Stimulated activated CD8-positive, alpha-beta memory T cell treated with anti-CD3 and anti-CD28 coated beads, Interleukin-7, amount 100 ng/mL, for 1 hour (primary cell): ENCODE measurements at regions not wholly inside any gene's neighbourhood (a gene's known extent, or its start where the extent isn't known, plus 50 kb on each side); places are given as distances from the start of the nearest gene placed in this dataset.
"Not testable (repeated sequence)": the region's sequence is repeated elsewhere in the genome, so short reads cannot be mapped to it uniquely, and the experiment has no call there.

Source experiments
- DNase-seq, 2 donors: peaks; one replicate each; pipeline ENCODE4 v3.0.0-alpha.2; 2020; ENCODE audit warnings: low read depth in 2 of 2

GRCh38 chr9:30605936-30606335 lies 1778.5 kb upstream of the ACO1 start:
- no peak for DNase-seq

GRCh38 chr9:30609713-30610112 lies 1774.7 kb upstream of the ACO1 start:
- DNase-seq: no peak

GRCh38 chr9:30616782-30617181 lies 1767.7 kb upstream of the ACO1 start:
- DNase-seq: not testable (repeated sequence)

- no peak for DNase-seq
Observed at GRCh38 chr9:30622561-30622960, 1761.9 kb upstream of the ACO1 start.

- no peak for DNase-seq
Observed at GRCh38 chr9:30628915-30629567, 1755.4 kb upstream of the ACO1 start.

GRCh38 chr9:30630459-30630858 lies 1754.0 kb upstream of the ACO1 start:
- no peak for DNase-seq

GRCh38 chr9:30646639-30647038 lies 1737.8 kb upstream of the ACO1 start:
- not testable (repeated sequence) for DNase-seq

- no peak for DNase-seq
Observed at GRCh38 chr9:30661925-30662324, 1722.5 kb upstream of the ACO1 start.

GRCh38 chr9:30670805-30671562 lies 1713.5 kb upstream of the ACO1 start:
- no peak for DNase-seq

GRCh38 chr9:30673132-30673531 lies 1711.3 kb upstream of the ACO1 start:
- no peak for DNase-seq

- no peak for DNase-seq
Observed at GRCh38 chr9:30676651-30677050, 1707.8 kb upstream of the ACO1 start.

GRCh38 chr9:30677221-30677620 lies 1707.2 kb upstream of the ACO1 start:
- DNase-seq: no peak

GRCh38 chr9:30688801-30689200 lies 1695.6 kb upstream of the ACO1 start:
- DNase-seq: no peak

GRCh38 chr9:30697958-30698357 lies 1686.5 kb upstream of the ACO1 start:
- DNase-seq: no peak

GRCh38 chr9:30711591-30711990 lies 1672.9 kb upstream of the ACO1 start:
- no peak for DNase-seq

GRCh38 chr9:30713243-30713642 lies 1671.2 kb upstream of the ACO1 start:
- DNase-seq: no peak

GRCh38 chr9:30714389-30714788 lies 1670.1 kb upstream of the ACO1 start:
- no peak for DNase-seq

GRCh38 chr9:30718483-30718882 lies 1666.0 kb upstream of the ACO1 start:
- no peak for DNase-seq

- DNase-seq: no peak
Observed at GRCh38 chr9:30722065-30722464, 1662.4 kb upstream of the ACO1 start.

GRCh38 chr9:30723656-30724055 lies 1660.8 kb upstream of the ACO1 start:
- no peak for DNase-seq

GRCh38 chr9:30732060-30732459 lies 1652.4 kb upstream of the ACO1 start:
- DNase-seq: no peak

GRCh38 chr9:30744871-30745270 lies 1639.6 kb upstream of the ACO1 start:
- DNase-seq: no peak

- no peak for DNase-seq
Observed at GRCh38 chr9:30746589-30746988, 1637.9 kb upstream of the ACO1 start.

- DNase-seq: no peak
Observed at GRCh38 chr9:30757723-30758122, 1626.7 kb upstream of the ACO1 start.
